ENCODE measurements at regions not wholly inside any gene's neighbourhood (a gene's known extent, or its start where the extent isn't known, plus 50 kb on each side); places are given as distances from the start of the nearest gene placed in this dataset.

GRCh38 chr7:46990761-46991160 is 591.1 kb downstream of the TNS3 start:
- no peak for TF ChIP-seq CTCF (IDR thresholded peaks at IDR 0.05; ENCODE audit: low read depth, low read length)
- H3K4me3 ChIP-seq (ENCODE audit: low read depth, low read length), result no peak overlapping the region
- no peaks in the 10 kb centered on the region for H3K36me3 ChIP-seq
- H3K4me1 ChIP-seq, result no peaks in the 10 kb centered on the region
- no peak for DNase-seq
- H3K27me3 ChIP-seq, result no peaks in the 10 kb centered on the region; the same call in 1 of the 2 replicates
- no peaks in the 10 kb centered on the region for H3K9me3 ChIP-seq

GRCh38 chr7:46989247-46989646 is 592.7 kb downstream of the TNS3 start:
- TF ChIP-seq CTCF (IDR thresholded peaks at IDR 0.05; ENCODE audit: low read depth, low read length), result no peak

GRCh38 chr7:46982928-46983327 is 599.0 kb downstream of the TNS3 start:
- no peaks in the 10 kb centered on the region for H3K36me3 ChIP-seq
- DNase-seq, result no peak

More at GRCh38 chr7:46989247-46989646, 592.7 kb downstream of the TNS3 start:
- H3K27me3 ChIP-seq, result no peaks in the 10 kb centered on the region; the same call in 1 of the 2 replicates
- DNase-seq, result no peak
- H3K4me3 ChIP-seq (ENCODE audit: low read depth, low read length), result no peak overlapping the region
- H3K9me3 ChIP-seq, result no peaks in the 10 kb centered on the region
- H3K4me1 ChIP-seq, result no peaks in the 10 kb centered on the region
- no peaks in the 10 kb centered on the region for H3K36me3 ChIP-seq

GRCh38 chr7:46979439-46979838 is 602.5 kb downstream of the TNS3 start:
- Histone ChIP-seq H3K27me3 (no peaks in the 10 kb centered on the region), H3K4me1 (no peaks in the 10 kb centered on the region), H3K36me3 (no peaks in the 10 kb centered on the region), H3K4me3 (ENCODE audit: low read depth, low read length) (no peak overlapping the region), H3K9me3 (no peaks in the 10 kb centered on the region)
- DNase-seq, result no peak
- no peak for TF ChIP-seq CTCF (IDR thresholded peaks at IDR 0.05; ENCODE audit: low read depth, low read length)

More at GRCh38 chr7:46982928-46983327, 599.0 kb downstream of the TNS3 start:
- H3K9me3 ChIP-seq, result no peaks in the 10 kb centered on the region
- TF ChIP-seq CTCF (IDR thresholded peaks at IDR 0.05; ENCODE audit: low read depth, low read length), result no peak
- no peaks in the 10 kb centered on the region for H3K4me1 ChIP-seq
- no peaks in the 10 kb centered on the region for H3K27me3 ChIP-seq
- no peak overlapping the region for H3K4me3 ChIP-seq (ENCODE audit: low read depth, low read length)

DNA sequence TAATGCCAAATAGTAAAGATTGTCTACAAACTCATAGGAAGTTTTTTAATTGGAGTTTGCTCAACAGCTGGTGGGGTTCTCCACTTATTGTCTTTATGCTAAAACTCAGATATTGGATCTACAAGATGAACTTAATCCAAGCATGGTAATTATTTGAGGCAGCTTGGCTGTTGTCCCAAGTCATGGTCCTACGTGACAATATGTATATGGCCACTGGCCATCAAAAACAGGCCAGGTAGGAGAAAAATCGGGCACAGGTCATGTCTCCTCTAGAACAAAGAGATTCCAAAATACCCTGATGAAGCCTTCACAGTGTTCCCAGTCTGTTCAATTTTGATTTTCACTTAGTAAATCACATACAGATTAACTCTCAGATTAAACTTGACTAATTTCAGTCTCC is 606.4 kb downstream of the TNS3 start:
- no peak for DNase-seq

GRCh38 chr7:46972205-46972604 is 609.7 kb downstream of the TNS3 start:
- no peaks in the 10 kb centered on the region for H3K4me1 ChIP-seq
- H3K36me3 ChIP-seq, result no peaks in the 10 kb centered on the region
- H3K9me3 ChIP-seq, result no peaks in the 10 kb centered on the region
- no peaks in the 10 kb centered on the region for H3K27me3 ChIP-seq
- no peak overlapping the region for H3K4me3 ChIP-seq (ENCODE audit: low read depth, low read length)
- DNase-seq, result no peak
- no peak for TF ChIP-seq CTCF (IDR thresholded peaks at IDR 0.05; ENCODE audit: low read depth, low read length)

More for the DNA sequence above, 606.4 kb downstream of the TNS3 start:
- Histone ChIP-seq H3K9me3 (no peaks in the 10 kb centered on the region), H3K4me1 (no peaks in the 10 kb centered on the region), H3K27me3 (no peaks in the 10 kb centered on the region), H3K36me3 (no peaks in the 10 kb centered on the region), H3K4me3 (ENCODE audit: low read depth, low read length) (no peak overlapping the region)
- TF ChIP-seq CTCF (IDR thresholded peaks at IDR 0.05; ENCODE audit: low read depth, low read length), result no peak

Measured in BE2C (cell line).